HG03460 (cell line): ENCODE measurements at regions not wholly inside any gene's neighbourhood (a gene's known extent, or its start where the extent isn't known, plus 50 kb on each side); places are given as distances from the start of the nearest gene placed in this dataset.

Experiments
- ATAC-seq: cut with Tn5 transposase; IDR thresholded peaks from one replicate; pipeline ENCODE4 v1.9.1; 2021; ENCODE audit not compliant: unreplicated experiment

DNA sequence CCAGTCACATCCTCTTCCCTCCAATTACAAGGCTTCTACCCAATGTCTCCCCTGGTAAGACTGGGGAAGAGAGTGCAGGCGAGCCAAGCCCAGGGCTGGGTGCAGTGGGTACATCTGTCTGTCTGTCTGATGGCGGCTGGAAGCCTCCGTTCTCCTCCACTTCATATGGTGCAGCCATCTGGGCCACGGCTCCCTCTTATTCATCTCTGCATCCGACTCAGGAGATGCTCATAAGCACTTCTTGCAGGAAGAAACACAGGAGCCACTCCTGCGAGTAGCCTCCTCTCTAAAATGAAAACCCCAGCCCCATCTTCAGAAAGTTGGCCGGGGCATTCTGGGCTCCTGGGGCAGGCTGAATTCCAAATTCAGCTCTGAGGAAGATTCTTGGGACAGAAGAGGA, 67.5 kb upstream of the SLC6A6 start:
- no peak for ATAC-seq

GRCh38 chr3:14335774-14336748, 66.3 kb upstream of the SLC6A6 start:
- ATAC-seq = no peak

- ATAC-seq = no peak
Observed at GRCh38 chr3:14336749-14337598, 65.4 kb upstream of the SLC6A6 start.

GRCh38 chr3:14337828-14338227, 64.6 kb upstream of the SLC6A6 start:
- ATAC-seq = no peak

DNA sequence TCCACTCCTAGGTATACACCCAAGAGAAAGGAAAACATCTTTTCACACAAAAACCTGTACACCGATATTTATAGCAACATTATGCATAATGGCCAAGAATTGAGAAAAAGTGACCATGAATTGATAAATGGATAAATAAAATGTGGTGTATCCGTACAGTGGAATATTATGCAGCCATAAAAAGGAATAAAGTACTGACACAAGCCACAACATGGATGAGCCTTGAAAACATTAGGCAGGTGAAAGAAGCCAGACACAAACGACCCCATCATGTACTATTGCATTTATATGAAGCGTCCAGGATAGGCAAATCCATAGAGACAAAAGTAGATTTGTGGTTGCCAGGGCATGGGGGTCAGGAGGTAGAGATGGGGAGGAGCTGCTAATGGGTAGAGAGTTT, 64.2 kb upstream of the SLC6A6 start:
- ATAC-seq = no peak

- no peak for ATAC-seq
Observed at GRCh38 chr3:14338898-14339458, 63.4 kb upstream of the SLC6A6 start.

GRCh38 chr3:14340960-14341708, 61.3 kb upstream of the SLC6A6 start:
- ATAC-seq = no peak

- no peak for ATAC-seq
Observed at GRCh38 chr3:14343338-14344112, 58.9 kb upstream of the SLC6A6 start.

DNA sequence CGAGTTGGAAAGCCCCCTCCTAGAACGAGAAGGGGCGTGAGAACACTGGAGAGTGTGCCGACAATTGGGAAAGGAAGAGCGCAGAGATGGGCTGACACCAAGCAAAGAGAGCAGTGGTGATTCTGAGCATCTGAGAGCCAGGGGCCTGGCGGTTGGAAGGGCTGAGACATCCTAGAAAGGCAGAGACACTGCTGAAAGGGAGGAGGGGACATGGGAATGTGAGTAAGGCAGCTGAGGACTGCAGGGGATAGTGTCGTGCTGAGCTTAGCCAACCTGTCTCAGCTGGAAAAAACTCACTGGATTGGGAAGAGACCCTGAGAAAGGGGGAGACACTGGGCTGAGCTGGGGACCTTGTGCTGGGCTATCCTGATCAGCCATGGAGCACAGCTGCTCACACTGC, 58.1 kb upstream of the SLC6A6 start:
- no peak for ATAC-seq

- no peak for ATAC-seq
Observed at GRCh38 chr3:14345496-14346150, 56.8 kb upstream of the SLC6A6 start.

GRCh38 chr3:14346191-14346590, 56.2 kb upstream of the SLC6A6 start:
- ATAC-seq = no peak

DNA sequence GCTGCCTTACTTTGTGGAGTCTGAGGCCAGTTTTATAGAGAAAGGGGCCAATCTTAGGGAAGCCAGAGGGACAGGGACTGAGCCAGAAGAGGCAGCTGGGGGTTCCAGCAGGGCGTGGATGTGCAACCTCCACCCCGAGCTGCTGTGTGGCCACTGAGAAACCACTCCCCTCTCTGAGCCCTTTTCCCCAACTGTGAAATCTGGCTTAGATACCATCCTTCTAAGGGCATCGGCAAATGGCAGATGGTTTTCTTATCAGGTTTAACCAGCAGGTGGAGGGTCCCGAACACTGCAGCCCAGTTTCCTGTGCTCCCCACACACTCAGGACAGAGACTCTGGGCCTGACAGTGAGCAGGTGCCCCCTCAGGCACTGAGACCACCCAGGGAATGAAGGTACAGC, 55.8 kb upstream of the SLC6A6 start:
- no peak for ATAC-seq

DNA sequence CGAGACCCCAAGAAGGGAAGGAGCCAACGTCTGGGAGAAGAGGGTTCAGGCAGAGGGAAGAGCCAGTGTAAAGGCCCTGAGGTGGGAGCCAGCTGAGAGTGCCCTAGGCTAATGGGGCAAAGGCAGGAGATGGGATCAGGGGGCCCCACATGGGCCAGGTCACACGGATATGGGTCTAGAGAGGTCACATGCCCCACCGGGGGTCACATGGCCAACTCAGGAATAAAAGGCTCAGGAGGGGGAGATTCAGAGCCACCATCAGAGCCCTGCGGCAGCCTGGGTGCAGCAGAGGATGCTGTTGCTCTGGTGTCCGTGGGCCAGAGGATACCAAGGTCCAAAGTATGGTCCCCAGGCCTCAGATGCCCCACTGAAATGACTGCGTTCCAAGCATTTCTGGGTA, 55.3 kb upstream of the SLC6A6 start:
- ATAC-seq = no peak

DNA sequence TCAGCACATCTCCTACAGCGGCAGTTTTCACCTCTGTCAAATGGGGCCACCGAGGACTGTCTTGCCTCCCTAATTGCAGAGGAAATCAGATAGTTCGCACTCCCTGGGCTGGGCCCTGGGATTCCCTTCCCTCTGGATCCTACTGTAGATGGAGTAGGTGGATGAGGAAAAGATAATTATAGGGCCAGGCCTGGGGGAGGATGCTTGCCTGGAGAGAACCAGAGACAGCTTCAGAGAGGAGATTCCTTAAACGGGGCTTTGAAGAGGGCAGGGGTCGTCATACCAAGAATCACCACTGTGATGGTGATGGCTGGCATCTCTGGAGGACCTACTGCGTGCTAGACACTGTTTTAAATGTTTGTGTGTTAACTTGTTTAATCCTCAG, 50.8 kb upstream of the SLC6A6 start:
- no peak for ATAC-seq

DNA sequence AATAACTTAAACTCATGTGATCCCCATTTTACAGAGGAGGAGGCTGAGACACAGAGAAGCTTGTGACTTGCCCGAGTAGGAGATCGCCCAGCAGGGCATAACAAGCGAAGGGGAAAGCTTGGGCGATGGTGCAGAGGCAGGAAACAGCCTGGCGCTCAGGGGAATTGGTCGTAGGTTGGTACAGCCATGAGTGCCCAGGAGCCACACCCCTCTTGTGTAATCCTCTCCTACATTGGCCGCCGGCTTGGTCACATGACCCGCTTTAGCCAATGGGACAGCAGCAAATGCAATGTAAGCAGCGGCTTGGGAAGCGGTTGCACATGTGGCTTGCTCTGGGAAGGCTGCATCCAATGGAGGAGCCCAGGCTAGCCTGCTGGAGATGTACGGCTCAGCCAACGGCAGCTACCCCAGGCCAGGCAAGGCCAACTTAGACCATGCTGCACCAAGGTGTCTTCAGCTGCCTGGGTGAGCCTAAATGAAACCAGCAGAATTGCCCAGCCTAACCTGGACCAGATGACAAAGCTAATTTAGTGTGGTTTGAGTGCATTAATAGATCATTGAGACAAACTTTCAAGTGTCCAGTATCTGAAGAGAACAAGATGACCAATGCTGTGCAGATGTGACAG, 50.3 kb upstream of the SLC6A6 start:
- no peak for ATAC-seq
